Mesendoderm (in vitro differentiated cells): ENCODE measurements at regions not wholly inside any gene's neighbourhood (a gene's known extent, or its start where the extent isn't known, plus 50 kb on each side); places are given as distances from the start of the nearest gene placed in this dataset.

Source experiments
- DNase-seq: peaks from one replicate; pipeline ENCODE4 v3.0.0; 2013
- H2AK5ac ChIP-seq: 2 replicates; pipeline ENCODE4 v1.6.1; 2013; ENCODE audit warnings: low read length, inconsistent platforms
- H2BK120ac ChIP-seq: 2 replicates; pipeline ENCODE4 v1.6.1; 2013; ENCODE audit warnings: low read depth, mild to moderate bottlenecking, low read length, moderate library complexity, mixed read lengths
- H2BK15ac ChIP-seq: replicated peaks from 2 replicates; pipeline ENCODE4 v1.6.1; 2013; ENCODE audit warnings: low read depth, mild to moderate bottlenecking, moderate library complexity
- H2BK5ac ChIP-seq: 2 replicates; pipeline ENCODE4 v1.6.1; 2013; ENCODE audit warnings: low read length, inconsistent platforms
- H3K18ac ChIP-seq: 2 replicates; pipeline ENCODE4 v1.6.1; 2013; ENCODE audit warnings: mild to moderate bottlenecking, low read length, mixed read lengths
- H3K23ac ChIP-seq: one replicate; pipeline ENCODE4 v1.6.1; 2013; ENCODE audit warnings: low read length
- H3K27ac ChIP-seq: 2 replicates; pipeline ENCODE4 v1.5.1; 2013; ENCODE audit warnings: low read depth, mild to moderate bottlenecking, inconsistent platforms, low read length, moderate library complexity
- H3K27me3 ChIP-seq: 2 replicates; pipeline ENCODE4 v1.6.1; 2013; ENCODE audit warnings: low read length, control low read depth, mild to moderate bottlenecking, inconsistent platforms; ENCODE audit not compliant: insufficient read depth, poor library complexity
- H3K36me3 ChIP-seq: 2 replicates; pipeline ENCODE4 v1.6.1; 2013; ENCODE audit warnings: low read length, inconsistent platforms; ENCODE audit not compliant: control insufficient read depth, insufficient read depth
- H3K4ac ChIP-seq: one replicate; pipeline ENCODE4 v1.6.1; 2013; ENCODE audit warnings: low read depth, mild to moderate bottlenecking, low read length, moderate library complexity
- H3K4me1 ChIP-seq: 2 replicates; pipeline ENCODE4 v1.6.1; 2013; ENCODE audit warnings: low read depth, low read length, inconsistent platforms; ENCODE audit not compliant: control insufficient read depth
- H3K4me2 ChIP-seq: 2 replicates; pipeline ENCODE4 v1.6.1; 2013; ENCODE audit warnings: low read length
- H3K4me3 ChIP-seq: 2 replicates; pipeline ENCODE4 v1.5.1; 2013; ENCODE audit warnings: mild to moderate bottlenecking, low read length
- H3K56ac ChIP-seq: one replicate; pipeline ENCODE4 v1.6.1; 2013; ENCODE audit warnings: low read length
- H3K79me1 ChIP-seq: 2 replicates; pipeline ENCODE4 v1.6.1; 2013; ENCODE audit warnings: low read length, inconsistent platforms
- H3K79me2 ChIP-seq: 2 replicates; pipeline ENCODE4 v1.6.1; 2013; ENCODE audit warnings: mild to moderate bottlenecking, low read length; ENCODE audit not compliant: control insufficient read depth, insufficient read depth
- H3K9ac ChIP-seq: 2 replicates; pipeline ENCODE4 v1.6.1; 2013; ENCODE audit warnings: low read length, inconsistent platforms
- H4K5ac ChIP-seq: one replicate; pipeline ENCODE4 v1.6.1; 2013; ENCODE audit warnings: low read length
- H4K8ac ChIP-seq: one replicate; pipeline ENCODE4 v1.6.1; 2013; ENCODE audit warnings: low read depth, mild to moderate bottlenecking, control low read depth, low read length, moderate library complexity
- WGBS: extraction: QIAGEN DNeasy Blood & Tissue Kit; methylation state at CpG from one replicate; pipeline ENCODE4 v1.1.7; 2013; ENCODE audit warnings: low lambda C conversion rate, missing lambda C conversion rate; ENCODE audit not compliant: insufficient coverage; ENCODE audit errors: extremely low coverage; 5-methylcytosine and 5-hydroxymethylcytosine counted together

DNA sequence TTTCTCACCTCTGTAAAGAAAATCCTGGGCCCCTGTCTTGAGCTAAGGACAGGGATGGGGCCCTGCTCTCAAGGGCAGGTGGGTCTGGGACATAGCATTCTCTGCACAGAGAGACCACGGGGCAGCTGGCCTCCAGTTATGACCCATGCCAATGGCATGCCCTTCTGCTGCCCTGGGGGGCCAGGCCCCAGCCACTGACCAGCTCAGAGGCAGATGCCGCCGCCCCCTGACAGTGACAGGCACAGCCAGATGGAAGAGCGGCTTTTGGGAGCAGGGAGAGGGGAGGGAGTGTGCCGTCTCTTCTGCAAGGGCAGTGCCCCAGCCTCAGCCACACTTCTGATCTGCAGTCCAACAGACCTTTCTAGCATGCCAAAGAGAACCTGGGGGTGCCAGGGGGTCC lies 114.8 kb upstream of the NAV2 start:
- Histone ChIP-seq H3K18ac (no peak overlapping the region), H3K23ac (no peak overlapping the region), H2AK5ac (no peak overlapping the region), H3K4me3 (no peak overlapping the region), H3K79me1 (no peaks in the 10 kb centered on the region), H4K8ac (no peak overlapping the region), H3K27me3 (no peaks in the 10 kb centered on the region), H3K4ac (no peak overlapping the region), H3K4me2 (no peak overlapping the region), H2BK120ac (no peak overlapping the region), H3K27ac (no peak overlapping the region), H2BK5ac (no peak overlapping the region), H2BK15ac (no peak overlapping the region), H3K4me1 (no peaks in the 10 kb centered on the region), H3K36me3 (no peaks in the 10 kb centered on the region), H3K79me2 (no peaks in the 10 kb centered on the region), H3K9ac (no peak overlapping the region), H4K5ac (no peak overlapping the region), H3K56ac (no peak overlapping the region)
- no CpG with 5 or more reads among the region's 5 CpGs for WGBS
- DNase-seq, result peak; percentile 30

DNA sequence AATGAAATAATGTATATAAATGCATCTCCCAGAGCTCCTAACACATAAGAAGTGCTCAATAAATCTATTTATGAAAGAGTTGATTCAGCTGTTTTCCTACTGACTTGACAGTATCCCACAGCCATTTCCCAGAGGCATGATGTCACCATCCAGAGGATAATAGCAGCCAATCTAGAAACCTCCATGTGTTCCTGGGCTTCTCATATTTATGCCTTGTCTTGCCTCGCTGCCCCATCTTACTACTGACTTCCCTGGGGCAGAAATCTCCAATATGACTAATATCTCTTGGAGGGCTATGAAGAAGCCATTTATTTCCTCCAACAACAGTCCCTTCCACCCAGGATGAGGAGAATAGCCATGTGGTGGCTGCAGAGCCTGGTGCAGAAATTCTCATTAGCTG lies 115.4 kb upstream of the NAV2 start:
- no peak overlapping the region for H3K9ac ChIP-seq
- no CpG with 5 or more reads among the region's 1 CpG for WGBS

DNA sequence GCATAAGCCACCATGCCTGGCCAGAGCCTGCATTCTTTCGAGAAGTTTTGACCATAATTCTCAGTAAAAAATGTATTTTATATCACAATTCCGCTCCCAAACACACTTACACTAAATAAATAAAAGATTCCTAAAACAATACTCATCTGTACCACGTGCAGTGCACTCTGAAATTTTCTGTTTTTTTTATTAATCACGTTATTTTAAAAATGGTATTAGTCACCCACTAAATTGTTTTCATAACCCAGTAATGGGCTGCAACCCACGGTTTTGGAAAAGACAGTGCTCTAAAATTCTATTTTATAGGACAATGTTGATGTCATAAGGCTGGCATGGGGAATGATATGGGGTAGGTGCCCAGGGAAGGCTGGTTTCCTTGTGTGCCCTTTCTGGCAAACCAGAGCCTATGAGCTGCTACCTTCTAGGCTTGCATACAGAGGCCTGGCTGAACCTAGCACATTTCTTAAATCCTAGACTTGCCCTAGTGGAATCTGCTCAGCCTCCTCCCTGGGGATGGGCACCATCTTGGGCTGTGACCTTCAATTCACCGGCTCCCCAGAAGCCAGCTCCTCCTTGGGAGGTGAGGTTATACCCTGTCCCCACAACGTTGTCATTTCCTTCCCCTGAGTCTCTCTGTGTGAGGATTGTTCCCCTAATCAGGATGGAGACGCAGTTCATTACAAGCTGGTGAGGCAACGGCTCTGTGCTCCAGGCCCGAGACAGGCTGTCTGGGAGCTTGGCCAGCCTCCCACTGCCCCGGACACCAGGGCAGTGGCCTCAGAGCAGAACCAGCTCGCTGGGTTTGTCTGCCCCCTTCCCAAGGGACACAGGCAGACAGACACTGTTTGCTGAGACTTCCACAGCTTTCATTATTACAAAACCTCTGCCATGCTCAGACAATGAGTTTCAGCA lies 116.5 kb upstream of the NAV2 start:
- no peak overlapping the region for H3K4me3 ChIP-seq
- no peak overlapping the region for H2BK15ac ChIP-seq
- H2BK5ac ChIP-seq, result no peak overlapping the region
- H2BK120ac ChIP-seq, result no peak overlapping the region
- H4K8ac ChIP-seq, result no peak overlapping the region
- H3K23ac ChIP-seq, result no peak overlapping the region
- no peaks in the 10 kb centered on the region for H3K27me3 ChIP-seq
- H3K79me2 ChIP-seq, result no peaks in the 10 kb centered on the region
- H3K27ac ChIP-seq, result no peak overlapping the region
- H2AK5ac ChIP-seq, result no peak overlapping the region
- no peak overlapping the region for H3K56ac ChIP-seq
- no peak overlapping the region for H3K18ac ChIP-seq
- DNase-seq, result no peak
- WGBS, result 100% methylated on average over 2 of the region's 12 CpGs
- no peaks in the 10 kb centered on the region for H3K79me1 ChIP-seq
- H3K9ac ChIP-seq, result no peak overlapping the region
- no peak overlapping the region for H3K4ac ChIP-seq
- no peak overlapping the region for H4K5ac ChIP-seq
- H3K4me2 ChIP-seq, result no peak overlapping the region
- no peaks in the 10 kb centered on the region for H3K4me1 ChIP-seq
- H3K36me3 ChIP-seq, result no peaks in the 10 kb centered on the region

More for the DNA sequence above, 115.4 kb upstream of the NAV2 start:
- H3K36me3 ChIP-seq, result no peaks in the 10 kb centered on the region
- H3K4ac ChIP-seq, result no peak overlapping the region
- H3K79me2 ChIP-seq, result no peaks in the 10 kb centered on the region
- DNase-seq, result no peak
- no peak overlapping the region for H4K8ac ChIP-seq
- H2AK5ac ChIP-seq, result no peak overlapping the region
- no peak overlapping the region for H2BK5ac ChIP-seq
- no peak overlapping the region for H3K56ac ChIP-seq
- no peak overlapping the region for H3K18ac ChIP-seq
- no peak overlapping the region for H3K23ac ChIP-seq
- no peak overlapping the region for H2BK120ac ChIP-seq
- no peak overlapping the region for H4K5ac ChIP-seq
- no peaks in the 10 kb centered on the region for H3K79me1 ChIP-seq
- no peaks in the 10 kb centered on the region for H3K4me1 ChIP-seq
- no peak overlapping the region for H3K4me3 ChIP-seq
- no peaks in the 10 kb centered on the region for H3K27me3 ChIP-seq
- no peak overlapping the region for H3K27ac ChIP-seq
- no peak overlapping the region for H3K4me2 ChIP-seq
- H2BK15ac ChIP-seq, result no peak overlapping the region

DNA sequence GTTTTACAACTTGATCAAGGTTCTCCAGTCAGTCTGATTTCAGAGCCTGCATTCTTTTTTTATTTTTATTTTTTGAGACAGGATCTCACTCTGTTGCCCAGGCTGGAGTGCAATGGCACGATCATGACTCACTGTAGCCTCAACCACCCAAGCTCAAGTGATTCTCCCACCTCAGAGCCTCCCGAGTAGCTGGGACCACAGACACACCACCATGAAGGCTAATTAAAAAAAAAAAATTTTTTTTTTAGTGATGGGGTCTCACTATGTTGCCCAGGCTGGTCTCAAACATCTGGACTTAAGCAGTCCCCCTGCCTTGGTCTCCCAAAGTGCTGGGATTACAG lies 117.2 kb upstream of the NAV2 start:
- Histone ChIP-seq H3K9ac (no peak overlapping the region), H2AK5ac (no peak overlapping the region), H3K36me3 (no peaks in the 10 kb centered on the region), H2BK5ac (no peak overlapping the region), H3K27ac (no peak overlapping the region), H3K79me1 (no peaks in the 10 kb centered on the region), H2BK15ac (no peak overlapping the region), H4K5ac (no peak overlapping the region), H3K56ac (no peak overlapping the region), H3K4me3 (no peak overlapping the region), H2BK120ac (no peak overlapping the region), H3K27me3 (no peaks in the 10 kb centered on the region), H3K23ac (no peak overlapping the region), H3K18ac (no peak overlapping the region), H4K8ac (no peak overlapping the region), H3K4ac (no peak overlapping the region), H3K4me1 (no peaks in the 10 kb centered on the region), H3K79me2 (no peaks in the 10 kb centered on the region), H3K4me2 (no peak overlapping the region)
- DNase-seq, result no peak
- no CpG with 5 or more reads among the region's 2 CpGs for WGBS

DNA sequence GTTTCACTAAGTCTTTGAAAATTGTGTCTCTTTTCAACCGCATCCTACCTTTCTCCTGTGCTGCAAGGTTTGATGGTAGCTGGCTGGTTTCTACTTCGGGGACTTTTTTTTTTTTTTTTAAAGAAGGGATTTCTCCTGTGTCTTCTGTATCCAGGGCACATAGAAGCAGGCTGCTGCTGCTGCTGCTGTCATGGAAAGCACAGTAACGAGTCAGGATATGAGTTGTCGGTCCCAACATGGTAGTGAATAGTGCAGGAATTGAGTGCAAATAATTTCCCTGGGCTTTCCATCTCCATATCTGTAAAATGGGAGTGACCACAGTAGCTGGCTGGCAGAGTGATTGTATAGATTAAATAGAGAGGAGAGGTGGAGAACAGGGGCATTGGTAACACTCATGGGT lies 118.3 kb upstream of the NAV2 start:
- Histone ChIP-seq H3K4ac (no peak overlapping the region), H2BK120ac (no peak overlapping the region), H3K36me3 (no peaks in the 10 kb centered on the region), H3K27ac (no peak overlapping the region), H3K56ac (no peak overlapping the region), H3K79me1 (no peaks in the 10 kb centered on the region), H4K5ac (no peak overlapping the region), H3K4me3 (no peak overlapping the region), H3K27me3 (no peaks in the 10 kb centered on the region), H2BK5ac (no peak overlapping the region), H4K8ac (no peak overlapping the region), H3K9ac (no peak overlapping the region), H2AK5ac (no peak overlapping the region), H3K18ac (no peak overlapping the region), H3K23ac (no peak overlapping the region), H3K4me1 (no peaks in the 10 kb centered on the region), H3K79me2 (no peaks in the 10 kb centered on the region), H2BK15ac (no peak overlapping the region), H3K4me2 (no peak overlapping the region)
- WGBS, result no CpG with 5 or more reads among the region's 4 CpGs
- DNase-seq, result no peak

DNA sequence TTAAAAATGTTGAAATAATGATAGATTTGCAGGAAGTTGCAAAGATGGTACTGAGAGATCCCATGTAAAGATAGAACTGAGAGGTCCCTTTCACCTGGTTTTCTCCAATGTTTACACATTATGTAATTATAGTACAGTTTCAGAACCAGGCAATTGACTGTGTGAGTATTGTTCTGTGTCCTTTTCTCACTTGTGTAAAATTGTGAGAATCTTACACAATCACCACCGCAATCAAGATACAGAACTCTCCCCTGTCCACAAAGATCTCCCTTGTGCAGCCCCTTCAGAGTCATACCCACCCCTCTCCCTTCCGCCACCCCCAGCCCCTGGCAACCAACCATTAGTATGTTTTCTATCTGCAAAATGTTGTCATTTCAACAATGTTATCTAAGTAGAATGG lies 119.8 kb upstream of the NAV2 start:
- Histone ChIP-seq H3K4me3 (no peak overlapping the region), H2BK5ac (no peak overlapping the region), H2AK5ac (no peak overlapping the region), H3K27ac (no peak overlapping the region), H3K9ac (no peak overlapping the region), H4K8ac (no peak overlapping the region), H3K4me1 (no peaks in the 10 kb centered on the region), H4K5ac (no peak overlapping the region), H3K79me2 (no peaks in the 10 kb centered on the region), H3K4me2 (no peak overlapping the region), H2BK15ac (no peak overlapping the region), H3K36me3 (no peaks in the 10 kb centered on the region), H3K4ac (no peak overlapping the region), H3K23ac (no peak overlapping the region), H3K79me1 (no peaks in the 10 kb centered on the region), H3K56ac (no peak overlapping the region), H3K27me3 (no peaks in the 10 kb centered on the region), H2BK120ac (no peak overlapping the region), H3K18ac (no peak overlapping the region)
- WGBS, result no CpG with 5 or more reads among the region's 2 CpGs
- DNase-seq, result no peak
